PFSK-1 (cell line): ENCODE measurements at regions not wholly inside any gene's neighbourhood (a gene's known extent, or its start where the extent isn't known, plus 50 kb on each side); places are given as distances from the start of the nearest gene placed in this dataset.

Source experiments
- FOXP2 ChIP-seq: optimal IDR thresholded peaks from 2 replicates; pipeline ENCODE3; 2011; ENCODE audit warnings: borderline replicate concordance, control low read depth, inconsistent platforms; ENCODE audit not compliant: insufficient read depth; ENCODE audit errors: extremely low read length, extremely low read depth
- POLR2AphosphoS5 ChIP-seq: IDR thresholded peaks from 2 replicates; pipeline ENCODE4 v1.6.1; 2012; ENCODE audit warnings: low read depth, mild to moderate bottlenecking, control low read depth, low read length, moderate library complexity
- SIN3A ChIP-seq: IDR thresholded peaks from 2 replicates; pipeline ENCODE4 v1.6.1; 2012; ENCODE audit warnings: mild to moderate bottlenecking, low read length, moderate library complexity, borderline replicate concordance; ENCODE audit not compliant: insufficient read depth
- TAF1 ChIP-seq: IDR thresholded peaks from 2 replicates; pipeline ENCODE4 v1.6.1; 2012; ENCODE audit warnings: low read length, control low read depth, borderline replicate concordance; ENCODE audit not compliant: insufficient read depth
- TF ChIP-seq, protein P1 (sequence below), 2 experiments: IDR thresholded peaks; 2 replicates each; pipeline versions ENCODE4 v1.6.1 to v1.8.0; 2011 to 2012; ENCODE audit warnings: low read depth in 2 of 2, low read length in 2 of 2, control low read depth in 1 of 2, inconsistent platforms in 1 of 2, mild to moderate bottlenecking in 1 of 2, moderate library complexity in 1 of 2; ENCODE audit not compliant: insufficient read depth in 1 of 2

GRCh38 chr6:146878168-146878951 lies 279.6 kb downstream of the ADGB start:
- no peak for TF ChIP-seq SIN3A
- TF ChIP-seq POLR2AphosphoS5, result no peak
- TF ChIP-seq, protein P1, sequence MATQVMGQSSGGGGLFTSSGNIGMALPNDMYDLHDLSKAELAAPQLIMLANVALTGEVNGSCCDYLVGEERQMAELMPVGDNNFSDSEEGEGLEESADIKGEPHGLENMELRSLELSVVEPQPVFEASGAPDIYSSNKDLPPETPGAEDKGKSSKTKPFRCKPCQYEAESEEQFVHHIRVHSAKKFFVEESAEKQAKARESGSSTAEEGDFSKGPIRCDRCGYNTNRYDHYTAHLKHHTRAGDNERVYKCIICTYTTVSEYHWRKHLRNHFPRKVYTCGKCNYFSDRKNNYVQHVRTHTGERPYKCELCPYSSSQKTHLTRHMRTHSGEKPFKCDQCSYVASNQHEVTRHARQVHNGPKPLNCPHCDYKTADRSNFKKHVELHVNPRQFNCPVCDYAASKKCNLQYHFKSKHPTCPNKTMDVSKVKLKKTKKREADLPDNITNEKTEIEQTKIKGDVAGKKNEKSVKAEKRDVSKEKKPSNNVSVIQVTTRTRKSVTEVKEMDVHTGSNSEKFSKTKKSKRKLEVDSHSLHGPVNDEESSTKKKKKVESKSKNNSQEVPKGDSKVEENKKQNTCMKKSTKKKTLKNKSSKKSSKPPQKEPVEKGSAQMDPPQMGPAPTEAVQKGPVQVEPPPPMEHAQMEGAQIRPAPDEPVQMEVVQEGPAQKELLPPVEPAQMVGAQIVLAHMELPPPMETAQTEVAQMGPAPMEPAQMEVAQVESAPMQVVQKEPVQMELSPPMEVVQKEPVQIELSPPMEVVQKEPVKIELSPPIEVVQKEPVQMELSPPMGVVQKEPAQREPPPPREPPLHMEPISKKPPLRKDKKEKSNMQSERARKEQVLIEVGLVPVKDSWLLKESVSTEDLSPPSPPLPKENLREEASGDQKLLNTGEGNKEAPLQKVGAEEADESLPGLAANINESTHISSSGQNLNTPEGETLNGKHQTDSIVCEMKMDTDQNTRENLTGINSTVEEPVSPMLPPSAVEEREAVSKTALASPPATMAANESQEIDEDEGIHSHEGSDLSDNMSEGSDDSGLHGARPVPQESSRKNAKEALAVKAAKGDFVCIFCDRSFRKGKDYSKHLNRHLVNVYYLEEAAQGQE (IDR thresholded peaks at IDR 0.05; ENCODE audit: insufficient read depth in 1 of 2, low read depth in 2 of 2, low read length in 2 of 2), result no peak
- TF ChIP-seq TAF1, result no peak
- no peak for TF ChIP-seq FOXP2

- TF ChIP-seq POLR2AphosphoS5 (no peak), SIN3A (no peak)
- TF ChIP-seq, protein P1 (IDR thresholded peaks at IDR 0.05; ENCODE audit: insufficient read depth in 1 of 2, low read depth in 2 of 2, low read length in 2 of 2), result no peak
Measured at GRCh38 chr6:146878952-146879340, 280.2 kb downstream of the ADGB start.

DNA sequence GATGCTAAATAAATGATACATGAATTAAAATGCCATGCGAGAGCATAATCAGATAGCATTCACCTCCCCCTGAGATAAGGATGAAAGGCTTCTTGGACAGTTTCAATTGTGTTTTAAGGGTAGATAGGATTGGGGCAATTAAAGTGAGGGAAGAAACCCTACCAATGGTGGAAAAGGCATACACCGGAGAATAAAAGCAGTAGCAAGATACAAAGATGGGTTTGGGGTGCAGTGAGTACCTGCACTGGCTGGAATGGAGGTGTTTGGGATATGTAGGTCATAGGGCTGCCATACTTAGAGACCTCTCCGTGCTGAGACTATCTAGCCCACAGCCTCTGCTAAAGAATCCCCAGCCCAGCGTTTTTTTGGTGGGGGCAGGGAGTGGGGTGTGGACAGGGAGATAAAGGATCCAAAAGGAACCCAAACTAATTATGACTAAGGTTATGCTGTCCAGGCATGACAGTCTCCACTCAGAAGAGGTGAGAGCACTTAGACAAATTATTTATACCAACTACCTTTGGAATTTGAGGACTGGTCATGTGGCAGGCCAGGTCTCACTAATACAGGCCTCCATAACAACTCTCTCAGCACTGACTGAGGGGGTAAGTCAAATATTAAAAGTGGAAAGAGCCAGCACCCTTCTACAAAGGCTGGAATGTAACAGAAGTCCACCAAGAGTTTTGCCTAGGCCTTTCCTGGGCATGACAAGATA lies 280.8 kb downstream of the ADGB start:
- TF ChIP-seq POLR2AphosphoS5 (no peak), TAF1 (no peak)

DNA sequence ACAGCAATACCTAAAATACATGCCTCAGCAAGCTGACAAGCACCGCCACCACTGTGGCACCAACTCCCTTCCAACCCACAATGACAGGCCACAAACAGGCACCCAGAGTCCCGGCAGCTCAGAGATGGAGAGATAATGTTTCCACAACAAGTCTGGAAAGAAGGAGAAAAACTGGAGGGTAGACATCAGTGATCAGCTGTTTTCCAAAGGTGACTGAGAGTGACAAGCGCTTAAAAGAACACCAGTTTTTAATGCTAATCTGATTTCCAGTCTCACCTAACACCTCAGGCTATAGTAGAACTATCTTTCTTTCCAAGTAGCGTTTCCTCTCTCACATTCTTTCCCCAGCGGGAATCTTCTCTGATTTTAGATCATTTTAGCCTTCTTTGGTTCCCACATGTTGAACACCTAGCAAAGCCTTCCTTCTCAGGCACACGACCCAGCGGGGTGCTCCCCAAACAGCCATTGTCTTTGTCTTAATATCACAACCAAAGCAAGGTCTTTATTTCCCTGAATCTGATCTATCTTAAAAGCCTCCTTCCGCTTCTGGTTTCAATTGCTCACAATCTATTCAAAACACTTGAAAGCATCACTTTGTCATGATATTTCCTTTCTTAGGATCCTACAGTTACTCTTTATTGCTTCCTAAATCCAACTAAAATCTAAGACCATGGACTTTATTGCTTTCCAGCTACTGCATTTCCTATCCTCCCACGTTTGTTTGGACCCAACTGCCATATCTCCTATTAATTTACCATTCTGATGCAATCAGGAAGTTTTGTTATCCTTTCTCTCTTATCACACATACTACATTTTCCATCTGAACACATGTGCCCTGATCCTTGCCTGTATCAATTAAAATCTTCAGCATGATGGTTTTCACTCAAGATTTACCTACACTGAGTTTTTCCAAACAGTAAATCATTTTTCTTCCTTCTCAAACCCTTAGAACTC lies 282.7 kb downstream of the ADGB start:
- TF ChIP-seq, protein P1 (IDR thresholded peaks at IDR 0.05; ENCODE audit: insufficient read depth in 1 of 2, low read depth in 2 of 2, low read length in 2 of 2), result no peak
- no peak for TF ChIP-seq SIN3A
- no peak for TF ChIP-seq FOXP2
- TF ChIP-seq POLR2AphosphoS5, result no peak
- TF ChIP-seq TAF1, result no peak

DNA sequence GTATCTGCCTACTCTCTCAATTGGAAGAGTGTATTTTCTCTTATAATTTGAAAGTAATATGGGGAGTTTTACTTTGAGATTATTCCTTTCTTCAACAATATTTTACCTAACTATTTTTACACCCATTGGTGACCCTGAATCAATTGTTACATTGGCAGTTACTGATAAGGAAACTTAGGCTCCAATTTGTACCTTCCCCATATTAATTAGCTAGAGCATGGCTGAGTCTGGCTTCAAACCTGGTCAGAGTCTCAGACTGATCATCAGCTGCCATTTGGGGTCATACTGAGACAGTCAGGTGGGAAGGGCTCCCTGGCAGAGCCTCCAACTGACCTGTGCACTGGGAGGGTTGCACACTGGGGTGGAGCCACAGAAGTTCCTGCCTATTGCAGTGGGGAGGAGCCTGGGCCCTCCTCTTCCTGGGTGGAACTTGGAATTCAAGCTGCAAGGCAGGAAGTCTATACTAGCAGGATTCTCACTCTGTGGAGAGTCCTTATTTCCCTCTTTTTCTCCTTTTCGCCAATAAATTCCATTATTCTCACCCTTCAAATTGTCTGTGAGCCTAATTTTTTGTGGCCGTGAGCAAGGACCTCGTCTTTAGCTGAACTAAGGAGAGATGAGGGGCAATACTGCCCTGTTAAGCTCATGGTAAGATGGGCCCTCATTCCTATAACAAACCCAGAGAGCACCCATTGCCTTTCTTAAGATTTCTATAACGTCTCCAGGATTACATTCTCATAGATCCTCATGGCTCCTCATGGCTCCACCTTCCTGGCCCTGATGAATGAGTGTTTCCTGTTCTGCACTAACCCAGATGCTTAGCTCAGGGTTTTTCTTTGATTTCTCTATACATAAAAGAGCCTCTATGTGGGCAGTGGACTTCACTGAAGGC lies 285.1 kb downstream of the ADGB start:
- TF ChIP-seq TAF1, result no peak
- TF ChIP-seq POLR2AphosphoS5, result no peak
- TF ChIP-seq, protein P1 (IDR thresholded peaks at IDR 0.05; ENCODE audit: insufficient read depth in 1 of 2, low read depth in 2 of 2, low read length in 2 of 2), result no peak
- TF ChIP-seq SIN3A, result no peak
- TF ChIP-seq FOXP2, result no peak
